GM12878 (cell line): ENCODE measurements at regions not wholly inside any gene's neighbourhood (a gene's known extent, or its start where the extent isn't known, plus 50 kb on each side); places are given as distances from the start of the nearest gene placed in this dataset.

ENCODE experiments used
- JUND ChIP-seq: IDR thresholded peaks from 2 replicates; pipeline ENCODE4 v1.6.1; 2012; ENCODE audit warnings: low read depth, mild to moderate bottlenecking, low read length, improper control_type of control experiment, moderate library complexity
- TAF1 ChIP-seq: IDR thresholded peaks from 2 replicates; pipeline ENCODE4 v1.6.1; 2011; ENCODE audit warnings: mild to moderate bottlenecking, low read depth, low read length, borderline replicate concordance
- YY1 ChIP-seq: IDR thresholded peaks from 2 replicates; pipeline ENCODE4 v1.6.1; 2011; ENCODE audit warnings: low read depth, mild to moderate bottlenecking, low read length
- TF ChIP-seq, protein P1 (sequence below): IDR thresholded peaks from 2 replicates; pipeline ENCODE4 v1.6.1; 2011; ENCODE audit warnings: low read depth, low read length, improper control_type of control experiment, borderline replicate concordance
- TF ChIP-seq, protein P2 (sequence below), 3 experiments: IDR thresholded peaks in 2 of 3; conservative IDR thresholded peaks in 1 of 3; 2 replicates each; pipeline ENCODE4 v1.5.1; 2011; ENCODE audit warnings: low read depth in 3 of 3, low read length in 3 of 3, mild to moderate bottlenecking in 3 of 3, control low read depth in 2 of 3, moderate library complexity in 2 of 3, inconsistent platforms in 1 of 3, mixed read lengths in 1 of 3; ENCODE audit not compliant: control insufficient read depth in 2 of 3, insufficient read depth in 1 of 3; ENCODE audit errors: extremely low read depth in 1 of 3

DNA sequence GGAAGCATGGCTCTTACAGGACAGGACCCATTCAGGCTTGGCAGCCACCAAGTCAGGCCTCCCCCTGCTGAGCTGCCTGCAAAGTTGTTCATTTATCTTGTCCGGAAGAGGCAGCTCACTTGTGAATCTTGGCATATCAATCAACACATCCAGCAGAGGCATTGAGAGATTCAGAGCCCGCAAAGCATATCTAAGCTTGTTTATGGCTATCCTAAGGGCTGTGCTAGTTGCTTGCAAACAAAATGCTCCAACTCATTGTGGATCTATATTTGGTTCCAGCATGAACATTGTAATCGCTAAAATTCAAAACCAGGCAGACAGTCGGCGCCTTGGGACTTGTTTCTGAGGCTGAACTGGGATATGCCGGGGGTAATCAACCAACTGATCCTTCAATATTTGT, 106.1 kb downstream of the UNC5CL start:
- TF ChIP-seq, protein P1, sequence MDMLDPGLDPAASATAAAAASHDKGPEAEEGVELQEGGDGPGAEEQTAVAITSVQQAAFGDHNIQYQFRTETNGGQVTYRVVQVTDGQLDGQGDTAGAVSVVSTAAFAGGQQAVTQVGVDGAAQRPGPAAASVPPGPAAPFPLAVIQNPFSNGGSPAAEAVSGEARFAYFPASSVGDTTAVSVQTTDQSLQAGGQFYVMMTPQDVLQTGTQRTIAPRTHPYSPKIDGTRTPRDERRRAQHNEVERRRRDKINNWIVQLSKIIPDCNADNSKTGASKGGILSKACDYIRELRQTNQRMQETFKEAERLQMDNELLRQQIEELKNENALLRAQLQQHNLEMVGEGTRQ, result no peak
- TF ChIP-seq, protein P2, sequence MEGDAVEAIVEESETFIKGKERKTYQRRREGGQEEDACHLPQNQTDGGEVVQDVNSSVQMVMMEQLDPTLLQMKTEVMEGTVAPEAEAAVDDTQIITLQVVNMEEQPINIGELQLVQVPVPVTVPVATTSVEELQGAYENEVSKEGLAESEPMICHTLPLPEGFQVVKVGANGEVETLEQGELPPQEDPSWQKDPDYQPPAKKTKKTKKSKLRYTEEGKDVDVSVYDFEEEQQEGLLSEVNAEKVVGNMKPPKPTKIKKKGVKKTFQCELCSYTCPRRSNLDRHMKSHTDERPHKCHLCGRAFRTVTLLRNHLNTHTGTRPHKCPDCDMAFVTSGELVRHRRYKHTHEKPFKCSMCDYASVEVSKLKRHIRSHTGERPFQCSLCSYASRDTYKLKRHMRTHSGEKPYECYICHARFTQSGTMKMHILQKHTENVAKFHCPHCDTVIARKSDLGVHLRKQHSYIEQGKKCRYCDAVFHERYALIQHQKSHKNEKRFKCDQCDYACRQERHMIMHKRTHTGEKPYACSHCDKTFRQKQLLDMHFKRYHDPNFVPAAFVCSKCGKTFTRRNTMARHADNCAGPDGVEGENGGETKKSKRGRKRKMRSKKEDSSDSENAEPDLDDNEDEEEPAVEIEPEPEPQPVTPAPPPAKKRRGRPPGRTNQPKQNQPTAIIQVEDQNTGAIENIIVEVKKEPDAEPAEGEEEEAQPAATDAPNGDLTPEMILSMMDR (IDR thresholded peaks at IDR 0.05 in 2 of 3, conservative IDR thresholded peaks at IDR 0.05 in 1 of 3; ENCODE audit: control insufficient read depth in 2 of 3, extremely low read depth in 1 of 3, insufficient read depth in 1 of 3, low read depth in 3 of 3, low read length in 3 of 3), result no peak
- TF ChIP-seq JUND, result no peak
- no peak for TF ChIP-seq TAF1
- no peak for TF ChIP-seq YY1
